IPS DF 19.7 (cell line): ENCODE measurements at regions not wholly inside any gene's neighbourhood (a gene's known extent, or its start where the extent isn't known, plus 50 kb on each side); places are given as distances from the start of the nearest gene placed in this dataset.

Experiments used
- DNase-seq: peaks from one replicate; pipeline ENCODE4 v3.0.0-alpha.2; 2013; ENCODE audit warnings: low read depth, low spot score

DNA sequence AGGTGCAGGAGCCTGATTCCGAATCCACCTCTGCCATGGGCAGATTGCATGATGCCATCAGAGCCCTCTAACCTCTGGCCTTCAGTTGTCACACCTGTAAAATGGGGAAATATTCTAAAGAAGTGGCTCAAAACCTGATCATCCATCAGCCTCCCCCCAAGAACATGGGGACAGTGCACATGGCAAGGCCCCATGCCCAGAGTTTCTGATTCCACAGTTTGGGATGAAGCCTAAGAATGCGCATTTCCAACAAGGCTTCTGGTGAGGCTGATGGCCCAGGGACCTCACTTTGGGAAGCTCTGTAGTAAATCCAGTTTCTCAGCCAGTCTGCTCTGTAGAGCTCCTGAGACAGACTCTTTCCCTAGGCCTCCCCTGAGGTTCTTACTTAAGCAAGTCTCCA, 119.9 kb upstream of the CD93 start:
- DNase-seq: no peak

DNA sequence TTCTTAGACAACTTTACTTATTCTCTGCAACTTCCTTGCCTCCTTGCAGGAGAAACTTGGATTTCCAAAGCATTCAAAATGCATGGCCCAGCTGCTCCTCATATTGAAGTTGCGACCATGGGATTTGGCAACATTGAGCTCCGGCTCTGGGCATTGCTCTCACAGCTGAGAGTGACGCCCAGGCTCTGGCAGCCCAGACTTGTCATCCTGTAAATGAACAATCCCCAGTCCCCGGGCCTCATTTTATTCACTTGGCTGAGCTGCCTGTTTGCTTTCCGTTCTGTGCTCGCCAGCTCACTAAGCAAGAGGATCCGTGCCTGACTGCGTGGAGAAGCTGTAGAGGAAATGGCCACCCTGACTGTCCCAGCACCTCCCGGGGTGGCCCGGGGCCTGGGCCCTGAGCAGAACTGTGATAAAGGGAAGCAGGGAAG, 119.5 kb upstream of the CD93 start:
- DNase-seq: no peak

DNA sequence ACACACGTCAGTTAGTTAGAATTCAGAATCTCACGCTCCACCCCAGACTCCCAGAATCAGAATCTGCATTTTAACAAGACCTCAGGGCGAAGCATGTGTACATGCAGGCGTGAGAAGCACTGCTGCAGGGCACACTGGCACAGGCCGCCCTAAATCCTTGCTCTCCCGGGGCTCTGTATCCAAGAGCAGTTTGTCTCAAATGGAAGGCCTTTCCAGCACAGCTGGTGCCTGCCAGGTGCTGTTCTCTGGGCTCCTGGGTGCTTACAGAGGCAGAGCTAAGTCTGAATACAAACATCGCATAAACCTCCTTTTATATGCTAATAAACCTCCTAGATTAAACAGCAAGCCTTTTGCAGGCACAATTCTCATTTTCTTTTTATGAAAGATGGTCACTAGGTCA, 119.1 kb upstream of the CD93 start:
- no peak for DNase-seq

DNA sequence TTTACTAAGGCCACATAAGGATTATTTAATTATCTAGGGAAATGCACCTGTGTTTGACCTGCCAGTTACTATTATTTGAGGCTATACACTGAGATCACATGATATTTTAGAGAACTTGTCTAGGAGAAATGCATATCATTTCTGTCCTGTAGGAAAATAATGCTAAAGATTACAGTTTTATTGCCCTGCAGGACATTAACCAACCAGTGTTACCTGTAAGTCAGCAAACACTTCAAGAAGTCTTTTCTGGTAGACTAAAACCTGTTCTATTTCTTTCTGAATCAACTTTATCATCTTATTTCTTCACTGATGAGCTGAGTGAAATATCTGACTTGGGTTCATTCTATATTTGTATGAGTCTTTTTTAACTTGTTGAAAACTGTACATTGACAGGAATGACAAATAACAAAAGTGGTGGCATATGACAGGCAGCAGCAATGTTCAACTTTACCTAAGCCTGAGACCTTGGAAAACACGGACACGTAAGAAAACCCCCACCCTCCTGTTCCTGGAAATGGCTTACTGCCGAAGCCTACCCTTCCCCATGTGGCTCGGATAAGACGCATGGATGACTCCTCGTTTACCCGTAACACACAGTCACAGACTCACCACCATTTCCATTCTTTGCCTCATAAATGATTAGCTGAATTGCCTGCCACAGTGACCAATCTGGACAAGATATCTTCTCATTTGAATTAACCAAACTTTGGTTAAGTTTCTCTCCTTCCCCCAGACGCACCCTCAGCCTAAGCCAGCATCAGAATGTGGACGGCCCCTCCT, 118.0 kb upstream of the CD93 start:
- DNase-seq: no peak

DNA sequence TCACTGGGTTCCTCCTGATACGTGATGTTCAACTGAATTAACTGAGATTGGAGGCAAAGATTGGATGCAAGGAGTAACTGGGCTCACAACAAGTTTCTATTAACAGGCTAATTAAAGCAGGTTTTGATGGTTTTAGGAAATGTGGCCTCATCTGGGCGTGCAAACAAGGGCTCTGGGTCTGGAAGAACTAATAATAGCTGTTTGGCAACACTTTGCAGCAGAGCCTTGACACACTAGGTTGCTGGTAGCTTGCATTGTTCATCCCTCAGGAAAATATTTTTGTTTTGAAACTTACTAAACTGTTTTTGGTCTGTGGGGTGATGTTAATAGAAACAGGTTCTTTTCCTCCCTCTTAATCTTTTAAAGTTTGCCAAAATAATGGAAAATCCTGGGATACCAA, 117.2 kb upstream of the CD93 start:
- no peak for DNase-seq

DNA sequence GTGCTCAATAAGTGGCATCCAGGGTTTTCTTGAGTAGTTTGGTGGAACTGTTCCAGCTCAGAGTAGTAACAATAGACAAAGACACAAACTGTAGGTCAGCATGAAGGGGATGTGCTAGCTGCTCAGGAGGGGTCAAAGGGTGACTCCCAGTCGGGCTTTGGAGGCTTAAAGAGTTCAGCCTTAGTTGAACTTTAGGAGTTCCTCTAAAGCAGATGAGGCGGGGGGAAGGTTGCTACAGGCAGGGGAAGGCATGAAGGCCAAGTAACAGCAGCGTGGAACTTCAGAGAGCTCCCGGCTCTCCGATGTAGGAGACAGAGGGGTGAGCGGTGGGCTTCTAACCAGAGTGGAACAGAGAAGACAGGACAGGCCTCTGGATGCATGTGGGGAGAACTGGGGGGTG, 115.5 kb upstream of the CD93 start:
- no peak for DNase-seq

DNA sequence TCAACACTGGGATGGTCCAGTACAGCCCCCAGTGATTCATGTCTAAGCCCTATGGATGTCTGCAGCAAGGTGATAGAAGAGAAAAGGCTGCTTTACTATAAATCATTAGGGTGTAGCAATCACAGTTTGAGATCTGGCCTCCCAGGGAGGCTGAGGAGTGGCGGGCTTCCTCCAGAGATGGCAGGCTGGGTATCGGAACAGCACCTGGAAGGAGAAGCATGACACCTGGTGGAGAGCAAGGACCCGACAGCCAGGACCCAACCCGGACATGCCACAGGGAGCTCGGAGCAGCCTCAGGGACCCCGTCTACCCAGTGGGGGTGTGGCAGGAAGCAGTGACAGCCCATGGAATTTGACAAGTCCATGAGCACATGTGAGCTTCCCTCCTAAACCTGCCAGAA, 114.8 kb upstream of the CD93 start:
- DNase-seq: peak; percentile 52

DNA sequence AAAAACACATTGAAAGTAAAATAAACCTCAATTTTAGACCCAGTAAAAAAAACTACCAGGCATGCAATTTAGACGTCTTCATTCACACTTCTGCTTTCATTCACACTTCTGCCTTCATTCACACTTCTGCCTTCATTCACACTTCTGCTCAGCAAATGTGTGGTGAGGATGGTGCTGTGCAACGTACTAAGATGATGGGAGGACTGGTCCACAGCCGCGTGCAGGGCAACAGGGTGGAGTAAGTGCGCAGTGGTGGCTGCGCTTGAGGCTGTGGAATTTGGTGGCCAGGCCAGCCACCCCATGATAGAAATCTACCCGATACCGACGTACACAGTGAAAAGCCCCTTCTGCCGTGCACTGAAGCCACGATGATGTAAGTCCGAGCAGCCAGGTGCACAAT, 114.3 kb upstream of the CD93 start:
- DNase-seq: no peak

DNA sequence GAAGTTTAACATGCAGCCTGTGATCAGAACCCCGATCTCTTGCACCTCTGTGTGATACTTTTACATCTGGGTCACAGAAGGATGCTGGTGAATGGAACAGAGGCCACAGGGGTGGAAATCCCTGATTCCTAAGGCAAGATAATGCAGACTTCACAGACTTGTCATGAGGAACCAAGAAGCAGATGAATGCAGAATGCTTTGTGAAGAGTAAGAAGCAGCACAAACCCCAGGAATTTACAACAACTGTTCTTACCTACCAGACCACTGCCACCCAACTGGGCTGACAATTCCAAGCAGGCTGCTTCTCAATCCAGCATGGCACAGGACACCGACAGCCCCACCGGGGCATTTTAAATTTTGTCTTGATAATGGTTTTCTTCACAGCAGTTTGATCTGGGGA, 113.2 kb upstream of the CD93 start:
- no peak for DNase-seq

DNA sequence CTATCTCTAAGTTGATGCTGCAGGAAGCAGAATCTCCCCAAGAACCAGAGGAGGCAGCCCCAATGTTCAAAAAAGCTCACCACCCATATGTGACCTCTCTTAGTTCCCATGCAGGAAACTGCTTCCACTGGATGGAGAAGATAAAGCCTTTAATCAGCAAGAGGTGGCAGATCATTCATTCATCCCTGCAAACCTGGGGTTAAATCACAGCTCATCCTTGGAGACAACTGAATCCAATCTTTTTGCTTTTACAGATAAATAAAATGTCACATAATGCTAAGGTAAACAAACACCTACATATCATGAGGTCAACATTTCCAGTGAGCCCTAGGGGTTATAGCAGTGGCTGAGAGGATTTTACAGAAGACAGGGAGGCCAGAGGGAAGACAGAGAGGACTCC, 112.7 kb upstream of the CD93 start:
- no peak for DNase-seq

DNA sequence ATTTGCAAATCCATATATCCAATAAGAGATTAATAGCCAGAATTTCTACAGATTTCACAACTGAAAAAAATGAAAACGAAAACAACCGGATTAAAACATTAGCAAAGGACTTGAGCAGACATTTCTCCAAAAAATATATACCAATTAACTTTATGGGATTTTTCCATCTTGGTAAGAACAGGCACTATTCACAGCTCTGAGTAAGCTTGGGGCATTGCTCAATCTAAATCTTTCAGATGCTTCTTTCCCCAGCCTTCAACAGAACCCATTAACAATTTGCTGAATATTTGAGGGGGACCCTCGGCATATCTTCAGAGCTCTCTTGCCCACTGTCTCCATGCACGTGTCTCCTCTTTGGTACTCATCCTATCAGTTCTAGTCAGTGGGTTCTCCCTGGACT, 111.7 kb upstream of the CD93 start:
- no peak for DNase-seq

DNA sequence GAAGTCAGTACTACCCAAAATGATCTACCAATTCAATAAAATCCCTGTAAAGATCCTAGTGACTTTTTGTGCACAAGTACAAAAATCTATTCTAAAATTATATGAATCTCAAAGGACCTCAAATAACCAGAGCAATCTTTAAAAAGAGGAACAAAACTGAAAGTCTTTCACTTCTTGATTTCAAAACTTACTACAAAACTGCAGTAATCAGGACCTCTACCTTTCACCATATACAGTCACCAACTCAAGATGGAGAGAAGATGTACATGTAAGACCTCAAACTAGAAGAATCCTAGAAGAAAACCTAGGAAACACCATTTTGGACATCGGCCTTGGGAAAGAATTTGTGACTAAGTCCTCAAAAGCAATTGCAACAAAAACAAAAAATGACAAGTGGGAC, 109.5 kb upstream of the CD93 start:
- DNase-seq: no peak

DNA sequence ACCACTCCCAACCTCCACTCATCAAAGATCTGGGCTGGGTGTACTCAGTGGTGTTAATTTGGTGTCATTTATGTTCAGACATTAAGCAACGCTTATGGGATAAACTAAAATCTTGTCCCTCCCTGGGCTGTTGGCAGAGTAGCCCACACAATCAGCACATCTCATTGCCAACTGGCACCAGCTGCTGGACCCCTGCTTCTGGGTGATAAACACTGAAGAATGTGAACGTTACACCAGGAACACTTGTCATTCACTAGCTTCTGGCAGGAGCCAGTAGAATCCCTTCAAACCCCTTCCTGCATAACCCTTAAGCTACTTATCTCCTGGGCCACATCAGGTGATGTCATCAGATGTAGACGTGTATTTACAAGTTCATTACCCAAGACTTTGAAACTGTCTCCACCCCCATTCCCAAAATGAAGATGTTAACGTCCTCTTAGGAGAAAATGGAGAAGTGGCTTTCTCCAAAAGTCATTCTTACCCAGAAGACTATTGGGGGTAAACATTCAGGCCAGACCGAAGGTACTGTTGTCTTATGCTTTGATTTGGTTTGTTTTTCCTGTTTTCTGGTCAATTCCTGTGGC, 107.8 kb upstream of the CD93 start:
- DNase-seq: no peak

DNA sequence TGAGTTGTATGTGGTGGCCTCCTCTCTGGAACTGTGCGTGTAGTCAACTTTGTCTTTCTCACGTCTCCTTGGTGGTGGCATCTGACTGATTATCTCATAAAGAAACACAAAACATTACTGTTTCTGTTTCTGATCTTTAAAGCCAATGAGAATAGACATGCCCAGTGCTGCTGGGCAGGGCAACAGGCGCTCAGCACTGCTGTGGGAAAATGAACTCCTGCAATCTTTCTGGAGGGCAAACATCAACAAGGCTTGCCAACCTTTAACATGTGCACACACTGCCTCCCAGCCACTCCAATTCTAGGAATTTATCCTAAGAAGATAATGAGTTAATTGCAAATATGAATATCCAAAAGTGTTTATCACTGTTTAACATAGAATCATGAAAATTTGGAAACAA, 106.3 kb upstream of the CD93 start:
- no peak for DNase-seq

DNA sequence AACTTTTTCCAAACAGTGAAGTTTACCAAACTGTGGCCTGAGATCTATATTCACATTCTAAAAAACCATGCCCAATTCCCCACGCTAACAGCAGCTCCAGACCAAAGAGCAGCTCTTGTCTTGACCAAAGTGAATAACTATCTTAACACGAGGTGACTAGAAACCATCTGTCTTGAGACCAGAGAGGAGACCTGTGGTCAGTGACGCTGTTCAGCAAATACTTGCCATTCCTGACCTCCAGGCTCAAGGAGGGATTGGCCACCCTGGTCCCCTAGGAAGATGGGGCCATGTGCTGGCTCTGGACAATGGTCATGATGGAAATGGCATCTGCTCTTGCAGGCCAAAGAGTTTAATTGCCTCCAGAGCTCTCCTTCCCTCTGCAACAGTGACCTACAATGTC, 104.4 kb upstream of the CD93 start:
- DNase-seq: no peak

DNA sequence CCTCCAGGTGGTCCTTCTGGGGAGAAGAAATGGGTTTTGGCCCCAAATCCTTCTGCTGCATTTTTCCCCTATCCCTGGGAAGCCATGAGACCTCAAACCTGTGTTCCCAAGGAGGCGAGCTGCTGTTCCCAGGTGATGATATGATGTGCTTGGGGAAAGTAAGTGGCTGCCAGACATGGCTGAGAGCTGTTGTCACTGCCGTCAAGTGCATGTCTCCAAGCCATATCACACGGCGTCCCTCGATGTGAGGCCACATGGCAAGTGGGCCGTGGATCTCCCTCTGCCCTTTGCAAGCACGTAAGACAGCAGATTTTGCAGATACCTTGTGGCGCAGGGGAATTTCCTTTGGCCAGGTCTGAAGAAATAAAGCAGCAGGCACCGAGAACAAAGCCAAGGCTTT, 103.7 kb upstream of the CD93 start:
- DNase-seq: no peak

DNA sequence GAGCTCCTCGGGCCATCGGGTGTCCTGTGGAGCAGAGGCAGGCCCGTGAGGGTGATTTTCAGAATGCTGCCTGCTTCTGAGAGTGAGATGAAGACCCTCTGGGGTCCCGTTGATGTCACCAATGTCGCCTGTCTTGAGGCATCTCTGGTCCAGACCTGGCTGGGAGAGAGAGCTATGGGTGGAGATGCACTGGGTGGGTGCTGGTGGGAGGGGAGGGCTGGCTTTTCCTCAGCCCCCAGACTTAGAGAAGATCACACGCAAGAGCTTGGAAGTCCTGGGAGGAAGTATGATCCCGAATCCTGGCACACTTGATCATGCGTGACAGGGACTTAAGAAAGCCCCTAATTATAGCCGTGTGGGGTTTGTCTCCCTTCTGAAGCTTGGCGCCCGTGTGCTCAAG, 103.2 kb upstream of the CD93 start:
- no peak for DNase-seq

DNA sequence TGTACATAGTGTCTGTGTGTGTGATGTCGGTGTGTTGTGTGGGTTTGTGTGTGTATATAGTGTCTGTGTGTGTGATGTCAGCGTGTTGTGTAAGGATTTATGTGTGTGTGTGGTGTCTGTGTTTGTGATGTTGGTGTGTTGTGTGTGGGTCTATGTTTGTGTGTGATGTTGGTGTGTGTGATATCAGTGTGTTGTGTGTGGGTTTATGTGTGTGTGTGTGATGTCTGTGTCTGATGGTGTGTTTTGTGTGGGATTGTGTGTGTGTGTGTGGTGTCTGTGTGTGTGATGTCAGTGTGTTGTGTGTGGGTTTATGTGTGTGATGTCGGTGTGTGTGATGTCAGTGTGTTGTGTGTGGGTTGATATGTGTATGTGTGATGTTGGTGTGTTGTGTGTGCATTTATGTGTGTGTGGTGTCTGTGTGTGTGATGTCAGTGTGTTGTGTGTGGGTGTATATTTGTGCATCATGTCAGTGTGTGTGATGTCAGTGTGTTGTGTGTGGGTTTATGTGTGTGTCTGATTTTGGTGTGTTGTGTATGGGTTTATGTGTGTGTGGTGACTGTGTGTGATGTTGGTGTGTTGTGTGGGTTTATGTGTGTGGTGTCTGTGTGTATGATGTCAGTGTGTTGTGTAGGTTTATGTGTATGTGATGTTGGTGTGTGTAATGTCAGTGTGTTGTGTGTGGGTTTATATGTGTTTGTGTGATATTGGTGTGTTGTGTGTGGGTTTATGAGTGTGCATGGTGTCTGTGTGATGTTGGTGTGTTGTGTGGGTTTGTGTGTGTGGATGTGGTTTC, 102.4 kb upstream of the CD93 start:
- no peak for DNase-seq

DNA sequence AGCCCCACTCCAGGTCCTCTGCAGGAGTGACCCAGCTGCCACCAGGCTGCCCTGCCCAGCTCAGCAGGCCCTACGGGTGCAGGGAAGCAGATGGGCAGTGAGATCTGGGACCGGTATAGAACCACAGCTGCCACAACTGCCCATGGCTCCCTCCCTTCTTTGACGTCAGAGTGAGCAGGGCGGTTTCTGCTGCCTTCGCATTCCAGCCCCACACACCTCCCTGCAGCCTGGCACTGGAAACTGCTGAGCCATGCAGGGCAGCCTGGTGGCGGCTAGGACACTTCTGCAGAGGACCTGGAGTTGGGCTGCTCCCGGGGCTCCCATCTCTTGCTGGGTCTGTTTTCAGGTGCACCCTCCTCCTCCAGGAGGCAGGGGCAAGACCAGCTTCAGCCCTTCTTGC, 101.6 kb upstream of the CD93 start:
- no peak for DNase-seq

DNA sequence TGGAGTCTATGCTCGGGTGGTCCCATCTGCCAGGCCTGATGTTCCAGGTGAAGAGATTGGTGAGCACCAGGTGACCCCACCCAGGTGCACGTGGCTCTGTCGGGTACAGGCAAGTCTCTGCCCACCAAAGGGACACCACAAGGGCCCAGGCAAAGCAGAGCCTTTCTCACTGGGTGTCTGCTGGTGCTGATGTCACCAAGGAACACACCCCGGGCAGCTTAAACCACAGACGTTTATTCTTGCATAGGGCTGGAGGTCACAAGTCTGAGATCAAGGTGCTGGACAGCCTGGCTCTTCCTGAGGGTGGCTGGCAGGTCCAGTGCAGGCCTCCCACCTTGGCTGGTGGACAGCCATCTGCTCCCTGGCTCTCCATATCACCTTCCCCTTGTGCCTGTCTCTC, 100.7 kb upstream of the CD93 start:
- no peak for DNase-seq

DNA sequence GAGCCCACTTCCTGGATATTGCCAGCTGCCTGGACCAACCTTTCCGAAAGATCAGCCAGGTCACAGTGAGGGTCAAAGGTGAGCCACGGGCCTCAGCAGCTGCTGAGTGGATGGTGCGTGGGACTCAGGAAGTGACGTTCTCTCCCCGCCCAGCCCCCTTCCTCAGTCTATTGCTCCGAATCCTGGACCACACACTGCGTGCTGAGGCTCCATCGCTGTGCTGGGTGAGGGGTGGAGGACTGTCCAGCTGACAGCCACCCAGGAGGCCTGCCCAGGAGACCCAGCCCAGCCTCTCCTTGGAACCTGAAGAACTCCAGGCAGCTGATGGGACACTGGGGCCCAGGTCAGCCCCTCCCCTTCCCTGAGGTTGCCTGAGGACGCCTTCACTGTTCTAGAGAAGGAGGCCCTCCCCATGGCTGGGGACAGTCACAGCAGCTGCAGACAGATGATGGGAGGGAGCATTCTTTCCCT, 94.4 kb upstream of the CD93 start:
- no peak for DNase-seq

DNA sequence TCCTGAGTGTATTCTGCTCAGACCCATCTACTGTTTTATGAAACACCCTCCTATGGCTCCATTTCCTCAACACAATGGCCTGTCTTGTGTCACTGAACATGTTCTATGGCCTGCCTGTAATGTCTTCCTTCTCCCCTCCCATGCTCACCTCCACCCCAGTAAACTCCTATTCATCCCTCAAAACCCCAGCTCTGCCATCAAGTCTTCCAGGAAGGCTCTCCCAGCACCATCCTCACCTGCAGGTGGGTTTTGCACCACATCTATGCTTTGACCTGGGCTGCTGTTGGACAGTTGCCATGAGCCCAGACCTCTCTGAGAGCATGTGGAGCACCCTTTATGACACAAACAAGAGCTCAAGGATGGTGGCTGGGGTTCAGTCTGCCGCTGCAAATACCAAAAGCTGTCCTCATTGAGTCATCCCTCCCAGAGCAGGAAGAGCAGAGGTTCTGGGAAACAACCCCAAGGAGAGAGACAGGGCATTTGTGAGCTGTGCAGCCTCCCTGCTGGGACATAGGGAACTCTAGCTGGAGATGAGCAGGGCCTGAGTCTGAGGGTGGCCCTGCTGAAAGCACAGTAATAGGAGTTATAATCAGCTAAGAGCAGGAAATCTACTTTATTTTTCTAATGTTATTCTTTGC, 93.8 kb upstream of the CD93 start:
- no peak for DNase-seq
